ENCODE measurements at regions not wholly inside any gene's neighbourhood (a gene's known extent, or its start where the extent isn't known, plus 50 kb on each side); places are given as distances from the start of the nearest gene placed in this dataset.

DNA sequence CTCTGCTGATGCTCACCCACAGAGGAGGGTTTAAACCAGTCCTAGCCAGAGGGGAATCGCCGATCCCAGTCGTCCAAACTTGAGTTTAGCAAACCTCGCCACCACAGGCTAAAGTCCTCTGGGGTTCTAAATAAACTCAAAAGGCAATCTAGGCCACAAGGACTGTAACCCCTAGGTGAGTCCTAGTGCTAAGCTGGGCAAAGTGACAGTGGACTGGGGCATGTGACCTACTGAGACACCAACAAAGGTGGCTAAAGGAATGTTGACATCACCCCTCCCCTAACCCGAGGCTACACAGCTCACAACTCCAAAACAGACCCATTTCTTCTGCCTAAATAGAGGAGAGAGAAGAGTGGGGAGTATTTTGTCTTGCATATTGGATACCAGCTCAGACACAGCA is 142.8 kb upstream of the PRDX4 start (continued):
- TF ChIP-seq, protein P1, sequence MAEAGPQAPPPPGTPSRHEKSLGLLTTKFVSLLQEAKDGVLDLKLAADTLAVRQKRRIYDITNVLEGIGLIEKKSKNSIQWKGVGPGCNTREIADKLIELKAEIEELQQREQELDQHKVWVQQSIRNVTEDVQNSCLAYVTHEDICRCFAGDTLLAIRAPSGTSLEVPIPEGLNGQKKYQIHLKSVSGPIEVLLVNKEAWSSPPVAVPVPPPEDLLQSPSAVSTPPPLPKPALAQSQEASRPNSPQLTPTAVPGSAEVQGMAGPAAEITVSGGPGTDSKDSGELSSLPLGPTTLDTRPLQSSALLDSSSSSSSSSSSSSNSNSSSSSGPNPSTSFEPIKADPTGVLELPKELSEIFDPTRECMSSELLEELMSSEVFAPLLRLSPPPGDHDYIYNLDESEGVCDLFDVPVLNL (IDR thresholded peaks at IDR 0.05; ENCODE audit: low read depth, low read length), result no peak
- TF ChIP-seq, protein P2, sequence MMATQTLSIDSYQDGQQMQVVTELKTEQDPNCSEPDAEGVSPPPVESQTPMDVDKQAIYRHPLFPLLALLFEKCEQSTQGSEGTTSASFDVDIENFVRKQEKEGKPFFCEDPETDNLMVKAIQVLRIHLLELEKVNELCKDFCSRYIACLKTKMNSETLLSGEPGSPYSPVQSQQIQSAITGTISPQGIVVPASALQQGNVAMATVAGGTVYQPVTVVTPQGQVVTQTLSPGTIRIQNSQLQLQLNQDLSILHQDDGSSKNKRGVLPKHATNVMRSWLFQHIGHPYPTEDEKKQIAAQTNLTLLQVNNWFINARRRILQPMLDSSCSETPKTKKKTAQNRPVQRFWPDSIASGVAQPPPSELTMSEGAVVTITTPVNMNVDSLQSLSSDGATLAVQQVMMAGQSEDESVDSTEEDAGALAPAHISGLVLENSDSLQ (IDR thresholded peaks at IDR 0.05), result no peak
- TF ChIP-seq MXI1 (IDR thresholded peaks at IDR 0.05; ENCODE audit: low read depth, low read length), result no peak
- TF ChIP-seq, protein P3, sequence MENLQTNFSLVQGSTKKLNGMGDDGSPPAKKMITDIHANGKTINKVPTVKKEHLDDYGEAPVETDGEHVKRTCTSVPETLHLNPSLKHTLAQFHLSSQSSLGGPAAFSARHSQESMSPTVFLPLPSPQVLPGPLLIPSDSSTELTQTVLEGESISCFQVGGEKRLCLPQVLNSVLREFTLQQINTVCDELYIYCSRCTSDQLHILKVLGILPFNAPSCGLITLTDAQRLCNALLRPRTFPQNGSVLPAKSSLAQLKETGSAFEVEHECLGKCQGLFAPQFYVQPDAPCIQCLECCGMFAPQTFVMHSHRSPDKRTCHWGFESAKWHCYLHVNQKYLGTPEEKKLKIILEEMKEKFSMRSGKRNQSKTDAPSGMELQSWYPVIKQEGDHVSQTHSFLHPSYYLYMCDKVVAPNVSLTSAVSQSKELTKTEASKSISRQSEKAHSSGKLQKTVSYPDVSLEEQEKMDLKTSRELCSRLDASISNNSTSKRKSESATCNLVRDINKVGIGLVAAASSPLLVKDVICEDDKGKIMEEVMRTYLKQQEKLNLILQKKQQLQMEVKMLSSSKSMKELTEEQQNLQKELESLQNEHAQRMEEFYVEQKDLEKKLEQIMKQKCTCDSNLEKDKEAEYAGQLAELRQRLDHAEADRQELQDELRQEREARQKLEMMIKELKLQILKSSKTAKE (IDR thresholded peaks at IDR 0.05; ENCODE audit: low read depth, poor library complexity, severe bottlenecking), result no peak
- TF ChIP-seq YBX1 (IDR thresholded peaks at IDR 0.05), result no peak
- no peak for TF ChIP-seq BACH1 (IDR thresholded peaks at IDR 0.05; ENCODE audit: borderline replicate concordance)
- TF ChIP-seq, protein P4, sequence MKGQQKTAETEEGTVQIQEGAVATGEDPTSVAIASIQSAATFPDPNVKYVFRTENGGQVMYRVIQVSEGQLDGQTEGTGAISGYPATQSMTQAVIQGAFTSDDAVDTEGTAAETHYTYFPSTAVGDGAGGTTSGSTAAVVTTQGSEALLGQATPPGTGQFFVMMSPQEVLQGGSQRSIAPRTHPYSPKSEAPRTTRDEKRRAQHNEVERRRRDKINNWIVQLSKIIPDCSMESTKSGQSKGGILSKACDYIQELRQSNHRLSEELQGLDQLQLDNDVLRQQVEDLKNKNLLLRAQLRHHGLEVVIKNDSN (IDR thresholded peaks at IDR 0.05; ENCODE audit: borderline replicate concordance, extremely low read length, insufficient read depth, low read depth, low read length), result no peak
- no peak for TF ChIP-seq POLR2A (IDR thresholded peaks at IDR 0.05; ENCODE audit: low read depth, low read length)
- no peak for TF ChIP-seq SMAD5 (IDR thresholded peaks at IDR 0.05; ENCODE audit: low read depth)
- TF ChIP-seq ZBED1 (IDR thresholded peaks at IDR 0.05; ENCODE audit: borderline replicate concordance), result no peak
- TF ChIP-seq SUPT20H (IDR thresholded peaks at IDR 0.05; ENCODE audit: borderline replicate concordance, control insufficient read depth, low read depth, low read length), result no peak
- TF ChIP-seq, protein P5, sequence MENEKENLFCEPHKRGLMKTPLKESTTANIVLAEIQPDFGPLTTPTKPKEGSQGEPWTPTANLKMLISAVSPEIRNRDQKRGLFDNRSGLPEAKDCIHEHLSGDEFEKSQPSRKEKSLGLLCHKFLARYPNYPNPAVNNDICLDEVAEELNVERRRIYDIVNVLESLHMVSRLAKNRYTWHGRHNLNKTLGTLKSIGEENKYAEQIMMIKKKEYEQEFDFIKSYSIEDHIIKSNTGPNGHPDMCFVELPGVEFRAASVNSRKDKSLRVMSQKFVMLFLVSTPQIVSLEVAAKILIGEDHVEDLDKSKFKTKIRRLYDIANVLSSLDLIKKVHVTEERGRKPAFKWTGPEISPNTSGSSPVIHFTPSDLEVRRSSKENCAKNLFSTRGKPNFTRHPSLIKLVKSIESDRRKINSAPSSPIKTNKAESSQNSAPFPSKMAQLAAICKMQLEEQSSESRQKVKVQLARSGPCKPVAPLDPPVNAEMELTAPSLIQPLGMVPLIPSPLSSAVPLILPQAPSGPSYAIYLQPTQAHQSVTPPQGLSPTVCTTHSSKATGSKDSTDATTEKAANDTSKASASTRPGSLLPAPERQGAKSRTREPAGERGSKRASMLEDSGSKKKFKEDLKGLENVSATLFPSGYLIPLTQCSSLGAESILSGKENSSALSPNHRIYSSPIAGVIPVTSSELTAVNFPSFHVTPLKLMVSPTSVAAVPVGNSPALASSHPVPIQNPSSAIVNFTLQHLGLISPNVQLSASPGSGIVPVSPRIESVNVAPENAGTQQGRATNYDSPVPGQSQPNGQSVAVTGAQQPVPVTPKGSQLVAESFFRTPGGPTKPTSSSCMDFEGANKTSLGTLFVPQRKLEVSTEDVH (IDR thresholded peaks at IDR 0.05; ENCODE audit: low read depth, partially characterized antibody), result no peak
- TF ChIP-seq, protein P6, sequence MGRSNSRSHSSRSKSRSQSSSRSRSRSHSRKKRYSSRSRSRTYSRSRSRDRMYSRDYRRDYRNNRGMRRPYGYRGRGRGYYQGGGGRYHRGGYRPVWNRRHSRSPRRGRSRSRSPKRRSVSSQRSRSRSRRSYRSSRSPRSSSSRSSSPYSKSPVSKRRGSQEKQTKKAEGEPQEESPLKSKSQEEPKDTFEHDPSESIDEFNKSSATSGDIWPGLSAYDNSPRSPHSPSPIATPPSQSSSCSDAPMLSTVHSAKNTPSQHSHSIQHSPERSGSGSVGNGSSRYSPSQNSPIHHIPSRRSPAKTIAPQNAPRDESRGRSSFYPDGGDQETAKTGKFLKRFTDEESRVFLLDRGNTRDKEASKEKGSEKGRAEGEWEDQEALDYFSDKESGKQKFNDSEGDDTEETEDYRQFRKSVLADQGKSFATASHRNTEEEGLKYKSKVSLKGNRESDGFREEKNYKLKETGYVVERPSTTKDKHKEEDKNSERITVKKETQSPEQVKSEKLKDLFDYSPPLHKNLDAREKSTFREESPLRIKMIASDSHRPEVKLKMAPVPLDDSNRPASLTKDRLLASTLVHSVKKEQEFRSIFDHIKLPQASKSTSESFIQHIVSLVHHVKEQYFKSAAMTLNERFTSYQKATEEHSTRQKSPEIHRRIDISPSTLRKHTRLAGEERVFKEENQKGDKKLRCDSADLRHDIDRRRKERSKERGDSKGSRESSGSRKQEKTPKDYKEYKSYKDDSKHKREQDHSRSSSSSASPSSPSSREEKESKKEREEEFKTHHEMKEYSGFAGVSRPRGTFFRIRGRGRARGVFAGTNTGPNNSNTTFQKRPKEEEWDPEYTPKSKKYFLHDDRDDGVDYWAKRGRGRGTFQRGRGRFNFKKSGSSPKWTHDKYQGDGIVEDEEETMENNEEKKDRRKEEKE (IDR thresholded peaks at IDR 0.05), result no peak
- no peak for TF ChIP-seq MEF2B (IDR thresholded peaks at IDR 0.05; ENCODE audit: partially characterized antibody, poor library complexity, severe bottlenecking)
